ENCODE measurements at regions not wholly inside any gene's neighbourhood (a gene's known extent, or its start where the extent isn't known, plus 50 kb on each side); places are given as distances from the start of the nearest gene placed in this dataset.
"Not testable (repeated sequence)": the region's sequence is repeated elsewhere in the genome, so short reads cannot be mapped to it uniquely, and the experiment has no call there.

DNA sequence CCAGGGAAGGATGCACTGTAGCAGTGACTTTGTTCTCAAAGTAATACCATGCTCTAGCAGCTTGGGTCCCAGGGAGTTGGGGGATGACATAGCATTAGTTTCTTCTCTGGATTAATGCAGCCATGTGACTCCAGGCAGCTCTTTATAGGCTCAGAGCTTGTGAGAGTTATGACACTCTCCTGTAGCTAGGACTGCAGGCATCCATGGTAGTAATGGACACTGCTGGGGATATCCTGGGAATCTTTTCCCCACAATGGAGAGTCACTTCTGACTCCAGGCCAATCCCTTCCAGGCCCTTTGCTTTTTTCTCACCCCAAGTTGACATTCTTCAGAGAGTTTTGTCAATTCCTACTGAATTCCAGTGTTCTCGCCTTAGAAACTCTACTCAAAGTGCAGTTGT lies 270.9 kb downstream of the COG6 start:
- Histone ChIP-seq H3K27me3 (ENCODE audit: control insufficient read depth in 1 of 2, insufficient read depth in 2 of 2, low read length in 2 of 2) (no peaks in the 10 kb centered on the region), H3K9me3 (ENCODE audit: low read length) (peaks cover 12% of the 10 kb centered on the region), H3K9ac (ENCODE audit: low read length) (no peak overlapping the region), H3K36me3 (ENCODE audit: insufficient read depth, low read length) (no peaks in the 10 kb centered on the region), H3K4me1 (ENCODE audit: insufficient read depth, low read length) (no peaks in the 10 kb centered on the region), H3K4me3 (ENCODE audit: low read depth in 1 of 2, low read length in 2 of 2) (no peak overlapping the region), H3K27ac (ENCODE audit: low read depth, low read length) (no peak overlapping the region)

DNA sequence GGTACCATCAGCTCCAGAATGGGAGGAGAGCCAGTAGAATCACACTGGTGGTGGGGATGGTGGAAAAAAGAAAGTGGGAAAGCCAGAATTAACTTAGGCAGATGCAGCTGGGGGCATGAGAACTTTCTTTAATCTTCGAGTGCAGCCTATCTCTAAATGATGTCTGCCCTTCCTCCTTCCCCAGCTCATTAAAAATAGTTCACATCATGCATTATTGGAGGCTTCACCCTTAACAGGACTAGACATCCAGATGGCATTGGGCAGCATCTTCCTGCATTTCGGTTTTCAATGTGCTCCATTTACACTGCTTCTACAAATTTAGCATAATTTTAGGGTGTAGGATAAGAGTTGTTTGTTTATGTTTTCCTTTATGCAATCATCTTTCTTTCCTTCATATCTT lies 272.8 kb downstream of the COG6 start:
- Histone ChIP-seq H3K27me3 (ENCODE audit: control insufficient read depth in 1 of 2, insufficient read depth in 2 of 2, low read length in 2 of 2) (no peaks in the 10 kb centered on the region), H3K9me3 (ENCODE audit: low read length) (peaks cover 12% of the 10 kb centered on the region)

DNA sequence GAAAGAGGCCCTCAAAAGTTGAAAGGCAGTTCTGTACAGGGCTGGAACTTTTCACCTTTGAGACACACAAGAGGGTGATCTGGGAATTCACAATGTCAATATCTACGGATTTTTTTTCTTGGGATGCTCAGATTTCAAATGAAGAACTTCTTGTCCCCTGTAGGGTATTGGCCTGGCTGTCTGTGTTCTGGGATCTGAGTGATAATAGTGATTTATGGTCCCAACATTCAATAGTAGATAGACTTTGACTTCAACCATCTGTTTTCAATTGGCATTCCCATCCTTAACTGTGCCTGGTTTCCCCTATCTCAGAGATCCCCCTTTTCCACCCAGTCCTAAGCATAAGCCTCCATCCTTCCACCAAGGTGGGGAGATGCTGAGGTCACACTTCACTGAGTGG lies 274.1 kb downstream of the COG6 start:
- Histone ChIP-seq H3K27ac (ENCODE audit: low read depth, low read length) (no peak overlapping the region), H3K4me1 (ENCODE audit: insufficient read depth, low read length) (no peaks in the 10 kb centered on the region), H3K9ac (ENCODE audit: low read length) (no peak overlapping the region), H3K4me3 (ENCODE audit: low read depth in 1 of 2, low read length in 2 of 2) (no peak overlapping the region), H3K9me3 (ENCODE audit: low read length) (peaks cover 12% of the 10 kb centered on the region), H3K36me3 (ENCODE audit: insufficient read depth, low read length) (no peaks in the 10 kb centered on the region), H3K27me3 (ENCODE audit: control insufficient read depth in 1 of 2, insufficient read depth in 2 of 2, low read length in 2 of 2) (no peaks in the 10 kb centered on the region)

More for the DNA sequence above, 272.8 kb downstream of the COG6 start:
- Histone ChIP-seq H3K4me3 (ENCODE audit: low read depth in 1 of 2, low read length in 2 of 2) (no peak overlapping the region), H3K36me3 (ENCODE audit: insufficient read depth, low read length) (no peaks in the 10 kb centered on the region), H3K4me1 (ENCODE audit: insufficient read depth, low read length) (no peaks in the 10 kb centered on the region), H3K9ac (ENCODE audit: low read length) (no peak overlapping the region), H3K27ac (ENCODE audit: low read depth, low read length) (no peak overlapping the region)

GRCh38 chr13:39930060-39930459 lies 274.6 kb downstream of the COG6 start:
- no peak overlapping the region for H3K27ac ChIP-seq (ENCODE audit: low read depth, low read length)
- no peak overlapping the region for H3K4me3 ChIP-seq (ENCODE audit: low read depth in 1 of 2, low read length in 2 of 2)
- H3K9ac ChIP-seq (ENCODE audit: low read length): no peak overlapping the region
- no peaks in the 10 kb centered on the region for H3K27me3 ChIP-seq (ENCODE audit: control insufficient read depth in 1 of 2, insufficient read depth in 2 of 2, low read length in 2 of 2)
- peaks cover 8% of the 10 kb centered on the region for H3K9me3 ChIP-seq (ENCODE audit: low read length)
- H3K36me3 ChIP-seq (ENCODE audit: insufficient read depth, low read length): no peaks in the 10 kb centered on the region
- H3K4me1 ChIP-seq (ENCODE audit: insufficient read depth, low read length): no peaks in the 10 kb centered on the region

GRCh38 chr13:39930544-39931444 lies 275.3 kb downstream of the COG6 start:
- no peaks in the 10 kb centered on the region for H3K36me3 ChIP-seq (ENCODE audit: insufficient read depth, low read length)
- no peaks in the 10 kb centered on the region for H3K4me1 ChIP-seq (ENCODE audit: insufficient read depth, low read length)
- H3K27me3 ChIP-seq (ENCODE audit: control insufficient read depth in 1 of 2, insufficient read depth in 2 of 2, low read length in 2 of 2): no peaks in the 10 kb centered on the region
- H3K27ac ChIP-seq (ENCODE audit: low read depth, low read length): no peak overlapping the region
- H3K9ac ChIP-seq (ENCODE audit: low read length): no peak overlapping the region
- H3K4me3 ChIP-seq (ENCODE audit: low read depth in 1 of 2, low read length in 2 of 2): no peak overlapping the region
- peaks cover 1% of the 10 kb centered on the region for H3K9me3 ChIP-seq (ENCODE audit: low read length)

- H3K4me3 ChIP-seq (ENCODE audit: low read depth in 1 of 2, low read length in 2 of 2): no peak overlapping the region
- no peaks in the 10 kb centered on the region for H3K9me3 ChIP-seq (ENCODE audit: low read length)
- H3K27me3 ChIP-seq (ENCODE audit: control insufficient read depth in 1 of 2, insufficient read depth in 2 of 2, low read length in 2 of 2): no peaks in the 10 kb centered on the region
- H3K27ac ChIP-seq (ENCODE audit: low read depth, low read length): no peak overlapping the region
- no peak overlapping the region for H3K9ac ChIP-seq (ENCODE audit: low read length)
- no peaks in the 10 kb centered on the region for H3K4me1 ChIP-seq (ENCODE audit: insufficient read depth, low read length)
- no peaks in the 10 kb centered on the region for H3K36me3 ChIP-seq (ENCODE audit: insufficient read depth, low read length)
Observed at GRCh38 chr13:39931505-39931904, 276.0 kb downstream of the COG6 start.

DNA sequence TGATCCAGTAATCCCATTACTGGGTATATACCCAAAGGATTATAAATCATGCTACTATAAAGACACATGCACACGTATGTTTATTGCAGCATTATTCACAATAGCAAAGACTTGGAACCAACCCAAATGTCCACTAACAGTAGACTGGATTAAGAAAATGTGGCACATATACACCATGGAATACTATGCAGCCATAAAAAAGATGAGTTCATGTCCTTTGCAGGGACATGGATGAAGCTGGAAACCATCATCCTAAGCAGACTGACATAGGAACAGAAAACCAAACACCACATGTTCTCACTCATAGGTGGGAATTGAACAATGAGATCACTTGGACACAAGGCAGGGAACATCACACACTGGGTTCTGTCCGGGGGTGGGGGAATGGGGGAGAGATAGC lies 277.1 kb downstream of the COG6 start:
- H3K36me3 ChIP-seq (ENCODE audit: insufficient read depth, low read length); H3K27ac ChIP-seq (ENCODE audit: low read depth, low read length); H3K9ac ChIP-seq (ENCODE audit: low read length); H3K9me3 ChIP-seq (ENCODE audit: low read length); H3K4me1 ChIP-seq (ENCODE audit: insufficient read depth, low read length); H3K4me3 ChIP-seq (ENCODE audit: low read depth in 1 of 2, low read length in 2 of 2); H3K27me3 ChIP-seq (ENCODE audit: control insufficient read depth in 1 of 2, insufficient read depth in 2 of 2, low read length in 2 of 2): not testable (repeated sequence)

GRCh38 chr13:39935155-39935554 lies 279.7 kb downstream of the COG6 start:
- H3K9me3 ChIP-seq (ENCODE audit: low read length): no peaks in the 10 kb centered on the region
- H3K4me3 ChIP-seq (ENCODE audit: low read depth in 1 of 2, low read length in 2 of 2): no peak overlapping the region
- no peak overlapping the region for H3K27ac ChIP-seq (ENCODE audit: low read depth, low read length)
- no peaks in the 10 kb centered on the region for H3K27me3 ChIP-seq (ENCODE audit: control insufficient read depth in 1 of 2, insufficient read depth in 2 of 2, low read length in 2 of 2)
- H3K9ac ChIP-seq (ENCODE audit: low read length): no peak overlapping the region
- H3K4me1 ChIP-seq (ENCODE audit: insufficient read depth, low read length): no peaks in the 10 kb centered on the region
- H3K36me3 ChIP-seq (ENCODE audit: insufficient read depth, low read length): no peaks in the 10 kb centered on the region

GRCh38 chr13:39938596-39938995 lies 283.1 kb downstream of the COG6 start:
- Histone ChIP-seq H3K27ac (ENCODE audit: low read depth, low read length) (no peak overlapping the region), H3K9me3 (ENCODE audit: low read length) (no peaks in the 10 kb centered on the region), H3K27me3 (ENCODE audit: control insufficient read depth in 1 of 2, insufficient read depth in 2 of 2, low read length in 2 of 2) (no peaks in the 10 kb centered on the region), H3K36me3 (ENCODE audit: insufficient read depth, low read length) (no peaks in the 10 kb centered on the region), H3K4me1 (ENCODE audit: insufficient read depth, low read length) (no peaks in the 10 kb centered on the region), H3K4me3 (ENCODE audit: low read depth in 1 of 2, low read length in 2 of 2) (no peak overlapping the region), H3K9ac (ENCODE audit: low read length) (no peak overlapping the region)

GRCh38 chr13:39941236-39941635 lies 285.8 kb downstream of the COG6 start:
- Histone ChIP-seq H3K4me1 (ENCODE audit: insufficient read depth, low read length) (no peaks in the 10 kb centered on the region), H3K27ac (ENCODE audit: low read depth, low read length) (no peak overlapping the region), H3K4me3 (ENCODE audit: low read depth in 1 of 2, low read length in 2 of 2) (no peak overlapping the region), H3K9ac (ENCODE audit: low read length) (no peak overlapping the region), H3K27me3 (ENCODE audit: control insufficient read depth in 1 of 2, insufficient read depth in 2 of 2, low read length in 2 of 2) (no peaks in the 10 kb centered on the region), H3K9me3 (ENCODE audit: low read length) (no peaks in the 10 kb centered on the region), H3K36me3 (ENCODE audit: insufficient read depth, low read length) (no peaks in the 10 kb centered on the region)

DNA sequence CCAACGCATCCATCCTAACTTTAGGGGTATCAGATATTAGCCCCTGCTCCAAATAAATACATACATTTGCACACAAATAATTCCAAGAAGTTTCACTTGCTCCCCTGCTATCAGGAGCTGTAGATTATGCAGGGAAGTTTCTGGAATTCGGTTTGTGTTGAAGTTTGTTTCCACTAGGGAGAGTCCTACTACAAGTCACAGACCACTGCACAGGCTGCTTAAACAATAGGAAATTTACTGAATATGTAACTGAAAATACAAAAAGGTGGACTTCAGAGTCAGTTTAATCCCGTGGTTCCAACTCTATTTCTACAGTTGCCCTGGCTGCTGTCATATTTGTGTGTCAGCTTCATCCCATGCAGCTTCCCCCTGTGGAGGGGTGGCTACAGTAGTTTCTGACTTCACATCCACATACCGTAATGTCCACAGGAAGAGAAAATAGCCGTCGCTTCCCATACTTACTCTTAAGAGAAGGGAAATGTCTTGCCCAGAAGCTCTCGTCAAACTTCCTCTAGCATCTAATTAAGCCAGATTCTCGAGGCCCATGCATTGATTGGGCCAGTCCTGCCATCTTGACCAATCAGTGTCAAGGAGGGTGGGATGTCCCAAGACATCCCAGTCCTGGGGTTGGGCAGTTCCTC lies 286.6 kb downstream of the COG6 start:
- Histone ChIP-seq H3K4me3 (ENCODE audit: low read depth in 1 of 2, low read length in 2 of 2) (no peak overlapping the region), H3K9ac (ENCODE audit: low read length) (no peak overlapping the region), H3K9me3 (ENCODE audit: low read length) (no peaks in the 10 kb centered on the region), H3K27me3 (ENCODE audit: control insufficient read depth in 1 of 2, insufficient read depth in 2 of 2, low read length in 2 of 2) (no peaks in the 10 kb centered on the region), H3K27ac (ENCODE audit: low read depth, low read length) (no peak overlapping the region), H3K36me3 (ENCODE audit: insufficient read depth, low read length) (no peaks in the 10 kb centered on the region), H3K4me1 (ENCODE audit: insufficient read depth, low read length) (no peaks in the 10 kb centered on the region)

Data from muscle layer of colon (tissue), 2 donors.